GM12874 (cell line): ENCODE measurements at regions not wholly inside any gene's neighbourhood (a gene's known extent, or its start where the extent isn't known, plus 50 kb on each side); places are given as distances from the start of the nearest gene placed in this dataset.

Source experiments
- TF ChIP-seq, protein P1 (sequence below): IDR thresholded peaks from 2 replicates; pipeline ENCODE4 v1.5.1; 2011; ENCODE audit warnings: low read depth, mild to moderate bottlenecking, control low read depth, low read length, moderate library complexity; ENCODE audit not compliant: insufficient read depth

DNA sequence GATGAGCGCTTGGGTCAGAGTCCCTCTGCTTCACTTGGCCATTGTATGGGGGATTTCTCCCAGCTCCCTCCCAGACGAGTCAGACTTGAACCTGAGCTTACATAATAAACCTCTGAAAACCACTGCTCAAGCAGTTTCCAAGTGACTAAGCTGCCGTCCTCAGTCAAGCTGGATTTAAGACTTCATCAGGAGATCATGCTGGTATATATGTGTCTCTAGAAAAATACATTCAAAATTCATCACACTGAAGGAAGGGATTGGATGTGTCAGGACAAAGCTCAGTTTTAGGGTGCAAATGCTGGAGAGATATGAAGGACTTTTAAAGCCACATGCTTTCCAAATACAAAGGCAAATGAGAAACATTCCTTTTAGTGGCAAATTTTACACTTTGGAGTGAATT is 114.3 kb downstream of the QDPR start:
- TF ChIP-seq, protein P1, sequence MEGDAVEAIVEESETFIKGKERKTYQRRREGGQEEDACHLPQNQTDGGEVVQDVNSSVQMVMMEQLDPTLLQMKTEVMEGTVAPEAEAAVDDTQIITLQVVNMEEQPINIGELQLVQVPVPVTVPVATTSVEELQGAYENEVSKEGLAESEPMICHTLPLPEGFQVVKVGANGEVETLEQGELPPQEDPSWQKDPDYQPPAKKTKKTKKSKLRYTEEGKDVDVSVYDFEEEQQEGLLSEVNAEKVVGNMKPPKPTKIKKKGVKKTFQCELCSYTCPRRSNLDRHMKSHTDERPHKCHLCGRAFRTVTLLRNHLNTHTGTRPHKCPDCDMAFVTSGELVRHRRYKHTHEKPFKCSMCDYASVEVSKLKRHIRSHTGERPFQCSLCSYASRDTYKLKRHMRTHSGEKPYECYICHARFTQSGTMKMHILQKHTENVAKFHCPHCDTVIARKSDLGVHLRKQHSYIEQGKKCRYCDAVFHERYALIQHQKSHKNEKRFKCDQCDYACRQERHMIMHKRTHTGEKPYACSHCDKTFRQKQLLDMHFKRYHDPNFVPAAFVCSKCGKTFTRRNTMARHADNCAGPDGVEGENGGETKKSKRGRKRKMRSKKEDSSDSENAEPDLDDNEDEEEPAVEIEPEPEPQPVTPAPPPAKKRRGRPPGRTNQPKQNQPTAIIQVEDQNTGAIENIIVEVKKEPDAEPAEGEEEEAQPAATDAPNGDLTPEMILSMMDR, result no peak

DNA sequence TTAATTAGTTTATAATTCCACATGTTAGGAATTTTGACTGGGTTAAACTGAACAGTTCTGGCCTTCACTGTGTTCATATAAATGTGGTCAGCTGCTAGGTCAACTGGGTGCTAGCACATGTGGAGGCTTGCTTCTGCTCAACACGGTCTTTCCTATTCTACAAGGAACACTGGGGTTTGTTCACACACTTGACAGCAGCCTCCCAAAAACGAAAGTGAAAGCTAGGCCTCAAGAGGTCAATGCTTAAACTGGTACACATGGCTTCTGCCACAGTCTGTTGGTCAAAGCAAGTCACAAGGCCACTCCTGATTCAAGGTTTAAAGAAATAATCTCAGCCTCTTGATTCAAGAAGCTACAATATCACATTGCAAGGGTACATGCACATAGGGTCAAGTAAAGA is 126.5 kb downstream of the QDPR start:
- TF ChIP-seq, protein P1, result no peak

DNA sequence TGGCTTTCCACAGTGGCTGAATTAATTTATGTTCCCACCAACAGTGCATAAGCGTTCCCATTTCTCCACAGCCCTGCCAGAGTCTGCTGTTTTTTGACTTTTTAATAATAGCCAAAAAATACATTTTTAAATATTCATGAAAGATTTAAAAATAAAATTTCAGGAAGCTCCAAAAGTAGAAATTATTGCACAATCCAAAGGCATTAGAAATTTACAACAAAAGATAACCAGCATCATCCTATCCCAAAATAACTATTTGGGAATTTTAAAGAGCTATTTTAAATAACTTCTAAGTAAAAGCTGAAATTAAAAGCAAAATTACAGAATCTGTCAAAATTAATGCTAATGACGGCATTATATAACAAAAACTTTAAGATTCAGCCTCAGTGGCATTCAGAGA is 131.5 kb downstream of the QDPR start:
- TF ChIP-seq, protein P1, result no peak

DNA sequence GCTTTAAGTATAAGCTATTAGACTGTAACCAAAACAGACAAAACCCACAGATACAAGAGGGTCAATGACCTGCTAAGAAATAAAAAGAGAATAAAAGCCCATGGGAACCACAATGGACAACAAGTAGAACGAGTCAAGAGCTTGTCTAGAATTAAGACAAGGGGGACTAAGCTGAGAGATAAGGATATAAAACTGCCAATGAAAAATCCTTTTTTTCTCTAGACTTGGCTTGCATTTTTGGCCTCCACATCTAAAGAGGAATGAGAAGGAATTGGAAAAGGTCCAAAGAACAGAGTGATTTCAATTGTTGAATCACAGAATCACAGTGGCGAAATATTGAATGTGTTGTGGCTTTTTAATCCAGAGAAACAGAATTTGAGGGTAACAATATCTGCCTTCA is 135.7 kb downstream of the QDPR start:
- TF ChIP-seq, protein P1, result no peak

DNA sequence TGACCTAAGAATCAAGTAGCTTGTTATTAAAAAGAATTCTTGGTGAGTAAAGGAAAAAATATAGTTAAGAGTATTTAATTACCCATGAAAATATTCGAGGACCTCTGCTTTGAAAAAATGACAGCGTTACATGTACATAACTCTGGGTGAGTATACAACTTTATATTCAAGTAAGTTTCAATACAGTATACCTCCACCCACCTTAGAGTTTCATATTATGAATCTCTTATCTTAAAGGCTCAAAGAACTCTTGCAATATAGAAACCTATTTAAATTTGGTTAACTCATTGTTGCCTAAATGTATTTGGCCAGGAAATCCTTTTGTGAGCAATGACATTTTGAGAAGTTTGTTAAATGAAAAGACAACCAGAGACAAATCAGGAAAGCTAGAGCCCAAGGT is 138.2 kb downstream of the QDPR start:
- TF ChIP-seq, protein P1, result no peak

DNA sequence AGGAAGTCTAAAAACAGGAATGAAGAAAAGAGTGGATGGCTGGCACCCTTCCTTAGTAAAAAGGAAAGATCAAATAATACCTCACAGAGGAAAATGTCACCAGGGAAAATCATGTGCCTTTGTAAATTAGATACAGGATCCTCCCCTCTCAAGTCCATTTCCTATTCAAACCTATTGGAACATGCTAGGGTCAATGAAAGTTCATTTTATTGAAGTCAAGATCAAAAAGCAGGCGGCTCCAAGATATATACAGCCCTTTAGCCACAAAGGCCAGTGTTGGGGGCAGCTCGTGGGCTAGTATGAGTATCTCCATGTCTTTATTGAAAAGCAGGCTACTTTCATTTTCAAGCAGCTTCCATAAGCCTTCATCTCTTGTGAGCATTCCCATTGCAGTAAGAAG is 141.1 kb downstream of the QDPR start:
- TF ChIP-seq, protein P1, result no peak

DNA sequence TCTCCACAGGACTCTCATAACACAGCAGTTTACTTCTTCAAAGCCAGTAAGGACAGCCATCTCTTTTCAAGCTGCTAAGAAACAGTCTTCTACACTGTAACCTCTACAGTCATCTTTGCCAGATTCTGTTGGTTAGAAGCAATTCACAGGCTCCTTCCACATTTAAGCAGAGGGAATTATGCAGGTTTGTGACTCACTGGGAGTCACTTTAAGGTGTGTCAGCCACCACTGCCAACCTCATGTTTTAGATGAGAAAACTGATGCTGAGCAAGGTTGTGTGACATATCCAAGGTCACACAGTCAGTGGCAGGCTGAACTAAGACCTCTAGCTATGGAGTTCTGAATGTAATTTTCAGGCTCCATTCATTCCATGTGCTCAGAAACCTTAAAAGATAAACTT is 143.5 kb downstream of the QDPR start:
- TF ChIP-seq, protein P1, result no peak

DNA sequence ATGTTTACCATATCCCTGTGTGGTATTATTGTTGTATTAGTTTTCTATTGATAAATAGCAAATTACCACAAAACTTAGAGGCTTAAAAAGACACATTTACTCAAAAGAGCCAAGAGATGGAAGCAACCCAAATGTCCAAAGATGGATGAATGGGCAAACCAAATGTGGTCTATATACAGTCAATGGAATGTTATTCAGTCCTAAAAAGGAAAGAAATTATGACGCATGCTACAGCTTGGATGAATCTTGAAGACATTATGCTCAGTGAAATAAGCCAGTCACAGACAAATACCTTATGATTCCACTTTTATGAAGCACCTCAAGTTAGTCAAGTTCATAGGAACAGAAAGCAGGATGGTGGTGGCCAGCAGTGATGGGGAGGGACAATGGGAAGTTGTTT is 144.7 kb downstream of the QDPR start:
- TF ChIP-seq, protein P1, result no peak
